Activated CD8-positive, alpha-beta T cell treated with anti-CD3 and anti-CD28 coated beads, Interleukin-2, amount 10 ng/mL, durations not matched to agents 7 days and 5 days (primary cell): ENCODE measurements at regions not wholly inside any gene's neighbourhood (a gene's known extent, or its start where the extent isn't known, plus 50 kb on each side); places are given as distances from the start of the nearest gene placed in this dataset.

Source experiments
- ATAC-seq: fragments of 150-1000 bp; cut with Tn5 transposase; one replicate; pipeline ENCODE4 v1.10.0; 2021; ENCODE audit warnings: moderate library complexity
- CTCF ChIA-PET: fragments of 350-600 bp; sonication (Branson Sonifier 250); formaldehyde crosslinking; loops from one replicate; lab custom pipeline; 2021; ENCODE audit warnings: antibody characterized with exemption; lab: Charles Lee
- POLR2A ChIA-PET: fragments of 350-600 bp; sonication (Branson Sonifier 250); formaldehyde crosslinking; loops from one replicate; lab custom pipeline; 2021; ENCODE audit warnings: antibody characterized with exemption; lab: Charles Lee
- DNase-seq: peaks from one replicate; pipeline ENCODE4 v3.0.0-alpha.2; 2020
- H3K27ac Mint-ChIP-seq: one replicate; pipeline ENCODE4 v1.8.0; 2021; ENCODE audit warnings: mild to moderate bottlenecking, mixed read lengths
- H3K27me3 Mint-ChIP-seq: one replicate; pipeline ENCODE4 v1.8.0; 2021; ENCODE audit warnings: low read depth, mixed read lengths
- H3K36me3 Mint-ChIP-seq: one replicate; pipeline ENCODE4 v1.8.0; 2021; ENCODE audit warnings: low read depth, mixed read lengths
- H3K4me1 Mint-ChIP-seq: one replicate; pipeline ENCODE4 v1.8.0; 2021; ENCODE audit warnings: low read depth, mixed read lengths
- H3K4me3 Mint-ChIP-seq: one replicate; pipeline ENCODE4 v1.8.0; 2021; ENCODE audit warnings: mild to moderate bottlenecking, mixed read lengths
- H3K9me3 Mint-ChIP-seq: one replicate; pipeline ENCODE4 v1.8.0; 2022; ENCODE audit warnings: mixed read lengths; ENCODE audit not compliant: insufficient read depth

DNA sequence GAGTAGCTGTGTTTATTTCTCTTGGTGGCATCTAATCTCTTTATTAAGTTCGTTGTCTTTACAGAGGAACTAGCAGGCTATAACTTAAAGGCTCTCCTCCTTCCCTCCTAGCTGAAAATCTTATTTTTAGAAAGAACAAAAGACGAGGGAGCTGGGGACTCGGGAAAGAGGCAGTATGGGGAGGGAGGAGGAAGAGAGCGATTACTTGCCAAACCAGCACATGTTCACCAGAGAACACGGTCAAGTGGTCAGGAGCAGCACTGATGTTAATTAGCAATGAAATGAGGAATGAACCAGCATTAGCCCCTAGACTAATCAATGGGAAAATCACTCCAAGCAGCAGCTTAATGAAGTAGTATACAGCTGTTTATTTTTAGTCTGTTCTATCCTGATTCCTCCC lies 171.3 kb upstream of the ESRRG start:
- Mint-ChIP-seq H3K4me1 (no peaks in the 10 kb centered on the region), H3K27ac (no peak overlapping the region), H3K9me3 (peaks cover 3% of the 10 kb centered on the region), H3K36me3 (no peaks in the 10 kb centered on the region), H3K4me3 (no peak overlapping the region), H3K27me3 (no peaks in the 10 kb centered on the region)
- CTCF ChIA-PET = no interaction called here
- POLR2A ChIA-PET = no interaction called here
- ATAC-seq = no peak
- no peak for DNase-seq

- ATAC-seq (no peak), DNase-seq (no peak)
- H3K27ac Mint-ChIP-seq = no peak overlapping the region
- peaks cover 3% of the 10 kb centered on the region for H3K9me3 Mint-ChIP-seq
- ChIA-PET POLR2A (no interaction called here), CTCF (no interaction called here)
- H3K4me3 Mint-ChIP-seq = no peak overlapping the region
- no peaks in the 10 kb centered on the region for H3K4me1 Mint-ChIP-seq
- H3K27me3 Mint-ChIP-seq = no peaks in the 10 kb centered on the region
- no peaks in the 10 kb centered on the region for H3K36me3 Mint-ChIP-seq
Measured at GRCh38 chr1:216892581-216893160, 169.4 kb upstream of the ESRRG start.

- H3K36me3 Mint-ChIP-seq = no peaks in the 10 kb centered on the region
- H3K4me3 Mint-ChIP-seq = no peak overlapping the region
- no peaks in the 10 kb centered on the region for H3K27me3 Mint-ChIP-seq
- no peaks in the 10 kb centered on the region for H3K4me1 Mint-ChIP-seq
- ATAC-seq (no peak), DNase-seq (no peak)
- POLR2A ChIA-PET = no interaction called here
- peaks cover 3% of the 10 kb centered on the region for H3K9me3 Mint-ChIP-seq
- CTCF ChIA-PET = no interaction called here
- no peak overlapping the region for H3K27ac Mint-ChIP-seq
Measured at GRCh38 chr1:216890871-216891270, 167.6 kb upstream of the ESRRG start.

- Mint-ChIP-seq H3K9me3 (no peaks in the 10 kb centered on the region), H3K4me1 (no peaks in the 10 kb centered on the region), H3K36me3 (no peaks in the 10 kb centered on the region), H3K27me3 (no peaks in the 10 kb centered on the region), H3K4me3 (no peak overlapping the region), H3K27ac (no peak overlapping the region)
- ATAC-seq (no peak), DNase-seq (no peak)
- ChIA-PET POLR2A (no interaction called here), CTCF (no interaction called here)
Measured at GRCh38 chr1:216888731-216889130, 165.5 kb upstream of the ESRRG start.

DNA sequence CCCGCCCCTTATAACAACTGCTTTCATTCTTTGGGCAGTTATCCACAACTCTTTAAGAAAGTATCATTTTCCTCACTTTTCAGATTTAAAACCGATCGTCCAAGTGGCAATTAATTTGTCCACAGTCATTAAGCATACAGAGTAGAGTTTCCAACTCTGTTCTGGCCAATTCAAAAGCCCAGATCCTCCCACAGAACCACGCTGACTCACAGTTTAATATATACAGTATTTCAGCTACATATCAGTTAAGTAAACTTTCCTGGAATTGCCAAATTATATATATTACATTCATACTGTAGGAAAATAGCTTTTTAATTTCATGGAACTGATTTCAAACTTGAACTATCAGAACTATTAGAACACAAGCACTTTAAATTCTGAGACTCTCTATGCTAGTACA lies 163.8 kb upstream of the ESRRG start:
- POLR2A ChIA-PET = no interaction called here

DNA sequence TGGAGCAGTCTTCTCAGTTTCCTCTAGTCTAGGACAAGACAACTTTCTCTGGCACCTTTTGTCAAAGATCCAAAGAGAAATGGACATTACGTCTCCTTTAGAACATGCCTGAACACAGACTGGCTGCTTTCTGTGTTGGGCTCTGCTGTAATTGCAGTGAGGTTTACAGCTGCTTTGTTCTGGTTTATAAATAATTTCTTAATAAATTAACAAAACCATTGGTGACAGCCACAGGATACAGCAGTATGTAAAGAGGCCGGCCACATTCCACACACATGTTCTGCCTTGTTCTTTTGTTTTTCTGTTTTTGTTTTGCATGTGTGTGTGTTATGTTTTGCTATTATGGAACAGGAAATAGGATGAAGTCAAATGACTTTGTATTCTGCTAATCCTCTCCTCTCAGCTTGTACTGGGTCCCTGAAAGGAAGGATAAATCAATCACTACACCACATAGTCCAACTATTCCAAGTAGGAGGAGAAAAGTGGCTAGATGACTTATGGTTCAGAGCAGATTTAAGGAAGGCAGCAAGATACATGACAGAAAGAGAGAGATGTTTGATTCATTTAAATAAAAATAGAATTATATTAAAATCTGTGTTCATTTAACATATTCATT lies 161.5 kb upstream of the ESRRG start:
- Mint-ChIP-seq H3K4me1 (no peaks in the 10 kb centered on the region), H3K9me3 (no peaks in the 10 kb centered on the region), H3K4me3 (no peak overlapping the region), H3K27me3 (no peaks in the 10 kb centered on the region), H3K36me3 (no peaks in the 10 kb centered on the region), H3K27ac (no peak overlapping the region)
- DNase-seq (no peak), ATAC-seq (no peak)
- ChIA-PET CTCF (no interaction called here), POLR2A (interaction anchor here (0.5 kb wide), 1 partner anchor 462 kb away, joined by 3 read pairs; the partner anchor contains the start of gene USH2A)

More for the DNA sequence above, 163.8 kb upstream of the ESRRG start:
- Mint-ChIP-seq H3K4me3 (no peak overlapping the region), H3K27me3 (no peaks in the 10 kb centered on the region), H3K27ac (no peak overlapping the region), H3K4me1 (no peaks in the 10 kb centered on the region), H3K36me3 (no peaks in the 10 kb centered on the region), H3K9me3 (no peaks in the 10 kb centered on the region)
- DNase-seq (no peak), ATAC-seq (no peak)
- CTCF ChIA-PET = no interaction called here

- no peak overlapping the region for H3K27ac Mint-ChIP-seq
- ChIA-PET POLR2A (no interaction called here), CTCF (no interaction called here)
- ATAC-seq (no peak), DNase-seq (no peak)
- H3K9me3 Mint-ChIP-seq = no peaks in the 10 kb centered on the region
- H3K4me3 Mint-ChIP-seq = no peak overlapping the region
- no peaks in the 10 kb centered on the region for H3K4me1 Mint-ChIP-seq
- H3K27me3 Mint-ChIP-seq = no peaks in the 10 kb centered on the region
- H3K36me3 Mint-ChIP-seq = no peaks in the 10 kb centered on the region
Measured at GRCh38 chr1:216883518-216883917, 160.3 kb upstream of the ESRRG start.

DNA sequence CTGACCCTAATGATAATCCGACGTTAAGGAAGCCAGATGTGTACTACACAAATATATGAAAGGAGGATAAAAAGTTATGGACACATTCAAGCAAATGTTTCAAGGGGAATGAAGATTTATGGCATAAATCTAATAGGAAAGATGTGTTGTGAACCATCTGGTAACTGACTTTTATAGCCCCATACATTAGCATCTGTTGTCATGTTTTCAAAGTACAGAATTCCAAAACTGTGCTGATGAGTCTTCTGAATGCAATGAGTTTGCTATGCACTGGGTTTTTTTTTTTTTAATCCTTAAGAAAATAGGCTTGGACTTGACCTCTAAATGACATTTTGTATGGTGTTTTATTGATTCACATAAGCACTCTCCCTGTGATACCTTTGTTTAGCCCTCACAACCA lies 158.5 kb upstream of the ESRRG start:
- no peak overlapping the region for H3K4me3 Mint-ChIP-seq
- ATAC-seq (no peak), DNase-seq (no peak)
- no peak overlapping the region for H3K27ac Mint-ChIP-seq
- no peaks in the 10 kb centered on the region for H3K36me3 Mint-ChIP-seq
- POLR2A ChIA-PET = no interaction called here
- H3K27me3 Mint-ChIP-seq = no peaks in the 10 kb centered on the region
- H3K4me1 Mint-ChIP-seq = no peaks in the 10 kb centered on the region
- H3K9me3 Mint-ChIP-seq = no peaks in the 10 kb centered on the region
- CTCF ChIA-PET = no interaction called here

- Mint-ChIP-seq H3K9me3 (no peaks in the 10 kb centered on the region), H3K36me3 (no peaks in the 10 kb centered on the region), H3K27me3 (no peaks in the 10 kb centered on the region), H3K4me1 (no peaks in the 10 kb centered on the region), H3K27ac (no peak overlapping the region), H3K4me3 (no peak overlapping the region)
- POLR2A ChIA-PET = no interaction called here
- no peak for DNase-seq
- CTCF ChIA-PET = no interaction called here
- no peak for ATAC-seq
Measured at GRCh38 chr1:216866714-216867113, 143.5 kb upstream of the ESRRG start.

DNA sequence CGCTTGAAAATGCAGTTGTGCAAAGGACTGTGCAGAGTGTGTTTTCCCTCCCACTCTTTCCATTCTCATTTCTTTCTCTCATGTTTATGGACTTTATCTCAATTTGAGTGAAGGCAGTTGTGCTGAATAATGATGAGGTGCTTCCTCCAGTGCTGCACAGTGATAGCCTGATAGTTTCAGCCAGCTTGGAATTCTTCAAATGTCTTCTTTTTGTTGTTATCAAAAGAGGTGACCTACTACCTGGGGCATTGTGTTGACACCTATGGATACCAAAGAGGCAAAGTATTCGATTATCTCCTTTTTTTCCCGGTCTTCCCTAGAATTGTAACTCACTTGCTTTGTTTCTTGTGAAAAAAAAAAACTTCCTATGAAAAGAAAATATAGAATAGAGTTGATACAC lies 132.6 kb upstream of the ESRRG start:
- Mint-ChIP-seq H3K27me3 (no peaks in the 10 kb centered on the region), H3K4me1 (no peaks in the 10 kb centered on the region), H3K4me3 (no peak overlapping the region), H3K36me3 (no peaks in the 10 kb centered on the region), H3K9me3 (peaks cover 7% of the 10 kb centered on the region), H3K27ac (no peak overlapping the region)
- POLR2A ChIA-PET = no interaction called here
- no peak for DNase-seq
- no peak for ATAC-seq
- CTCF ChIA-PET = no interaction called here

GRCh38 chr1:216854836-216855484 lies 131.7 kb upstream of the ESRRG start:
- ATAC-seq = no peak
- Mint-ChIP-seq H3K4me1 (no peaks in the 10 kb centered on the region), H3K27ac (no peak overlapping the region), H3K9me3 (peaks cover 7% of the 10 kb centered on the region), H3K36me3 (no peaks in the 10 kb centered on the region), H3K27me3 (no peaks in the 10 kb centered on the region), H3K4me3 (no peak overlapping the region)
- DNase-seq = no peak
- ChIA-PET CTCF (no interaction called here), POLR2A (no interaction called here)

DNA sequence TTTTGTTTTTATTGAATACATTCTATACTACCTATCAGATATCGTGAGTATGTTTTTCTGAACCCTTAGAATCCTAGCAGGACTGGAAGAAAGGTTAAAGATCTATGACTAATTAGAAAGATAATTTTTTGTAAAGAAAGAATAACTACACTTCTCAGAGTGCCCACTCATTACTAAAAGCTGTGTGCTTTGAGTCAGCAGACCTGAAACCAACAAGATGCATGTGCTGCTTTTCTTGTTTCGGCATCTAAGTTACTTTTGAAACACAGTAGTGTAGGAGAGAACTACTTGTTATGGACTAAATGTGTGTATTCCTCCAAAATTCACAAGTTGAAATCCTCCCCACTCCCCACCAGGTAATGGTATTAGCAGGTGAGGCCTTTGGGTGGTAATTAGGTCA lies 127.8 kb upstream of the ESRRG start:
- ATAC-seq = no peak

More for the DNA sequence above, 127.8 kb upstream of the ESRRG start:
- CTCF ChIA-PET = no interaction called here
- no peak for DNase-seq
- H3K36me3 Mint-ChIP-seq = no peaks in the 10 kb centered on the region
- no peaks in the 10 kb centered on the region for H3K9me3 Mint-ChIP-seq
- H3K27me3 Mint-ChIP-seq = no peaks in the 10 kb centered on the region
- H3K4me3 Mint-ChIP-seq = no peak overlapping the region
- POLR2A ChIA-PET = no interaction called here
- no peak overlapping the region for H3K27ac Mint-ChIP-seq
- no peaks in the 10 kb centered on the region for H3K4me1 Mint-ChIP-seq
